Mesenchymal stem cell (in vitro differentiated cells and primary cell): ENCODE measurements at regions not wholly inside any gene's neighbourhood (a gene's known extent, or its start where the extent isn't known, plus 50 kb on each side); places are given as distances from the start of the nearest gene placed in this dataset.
"Not testable (repeated sequence)": the region's sequence is repeated elsewhere in the genome, so short reads cannot be mapped to it uniquely, and the experiment has no call there.

Source experiments
- DNase-seq: peaks from one replicate; pipeline ENCODE4 v3.0.0-alpha.2; 2013
- H2AFZ ChIP-seq: one replicate; pipeline ENCODE4 v1.6.1; 2013; ENCODE audit warnings: low read depth, mild to moderate bottlenecking, control low read depth, inconsistent platforms, low read length, moderate library complexity
- H2AK5ac ChIP-seq: 2 replicates; pipeline ENCODE4 v1.6.1; 2013; ENCODE audit warnings: low read length, moderate library complexity, mild to moderate bottlenecking, inconsistent platforms; ENCODE audit not compliant: severe bottlenecking
- H2BK120ac ChIP-seq: one replicate; pipeline ENCODE4 v1.6.1; 2013; ENCODE audit warnings: low read depth, mild to moderate bottlenecking, inconsistent platforms, low read length, moderate library complexity
- H2BK12ac ChIP-seq, 2 experiments: one replicate each; pipeline ENCODE4 v1.6.1; 2013; ENCODE audit warnings: inconsistent platforms in 2 of 2, low read length in 2 of 2, mild to moderate bottlenecking in 2 of 2, moderate library complexity in 2 of 2, control low read depth in 1 of 2
- H2BK15ac ChIP-seq: one replicate; pipeline ENCODE4 v1.6.1; 2013; ENCODE audit warnings: mild to moderate bottlenecking, low read depth, inconsistent platforms; ENCODE audit not compliant: poor library complexity, severe bottlenecking
- H2BK5ac ChIP-seq: 2 replicates; pipeline ENCODE4 v1.6.1; 2013; ENCODE audit warnings: low read depth, mild to moderate bottlenecking, low read length, control low read depth, inconsistent platforms; ENCODE audit not compliant: poor library complexity, severe bottlenecking
- H3K14ac ChIP-seq, 2 experiments: one replicate each; pipeline ENCODE4 v1.6.1; 2013; ENCODE audit warnings: inconsistent platforms in 2 of 2, low read length in 2 of 2, control low read depth in 1 of 2, mild to moderate bottlenecking in 1 of 2, moderate library complexity in 1 of 2
- H3K18ac ChIP-seq, 2 experiments: one replicate each; pipeline ENCODE4 v1.6.1; 2013; ENCODE audit warnings: inconsistent platforms in 2 of 2, low read length in 2 of 2, control low read depth in 1 of 2, low read depth in 1 of 2, mild to moderate bottlenecking in 1 of 2
- H3K23ac ChIP-seq, 2 experiments: one replicate each; pipeline ENCODE4 v1.6.1; 2013; ENCODE audit warnings: inconsistent platforms in 2 of 2, low read length in 2 of 2, mild to moderate bottlenecking in 2 of 2, moderate library complexity in 2 of 2, control low read depth in 1 of 2
- H3K27ac ChIP-seq: 2 replicates; pipeline ENCODE4 v1.5.1; 2013; ENCODE audit warnings: mild to moderate bottlenecking, moderate library complexity, low read length, control low read depth, inconsistent platforms; ENCODE audit not compliant: poor library complexity, severe bottlenecking
- H3K27me3 ChIP-seq, 2 experiments: 2 replicates each; pipeline versions ENCODE4 v1.6.1 to v1.7.0; 2013; ENCODE audit warnings: low read length in 2 of 2, mild to moderate bottlenecking in 2 of 2, moderate library complexity in 2 of 2, control low read depth in 1 of 2, inconsistent platforms in 1 of 2; ENCODE audit not compliant: control insufficient read depth in 1 of 2, insufficient read depth in 1 of 2
- H3K36me3 ChIP-seq, 2 experiments: 2 replicates each; pipeline versions ENCODE4 v1.6.1 to v1.7.0; 2013; ENCODE audit warnings: low read length in 2 of 2, control low read depth in 1 of 2, inconsistent platforms in 1 of 2, low read depth in 1 of 2, mild to moderate bottlenecking in 1 of 2; ENCODE audit not compliant: insufficient read depth in 2 of 2, control insufficient read depth in 1 of 2
- H3K4ac ChIP-seq, 2 experiments: one replicate each; pipeline ENCODE4 v1.6.1; 2013; ENCODE audit warnings: inconsistent platforms in 2 of 2, low read length in 2 of 2, mild to moderate bottlenecking in 2 of 2, moderate library complexity in 2 of 2, control low read depth in 1 of 2, low read depth in 1 of 2
- H3K4me1 ChIP-seq: 2 replicates; pipeline ENCODE4 v1.6.1; 2013; ENCODE audit warnings: low read depth, low read length, control low read depth; ENCODE audit not compliant: control insufficient read depth, insufficient read depth
- H3K4me2 ChIP-seq: 2 replicates; pipeline ENCODE4 v1.6.1; 2013; ENCODE audit warnings: low read length, mild to moderate bottlenecking, inconsistent platforms; ENCODE audit not compliant: poor library complexity, severe bottlenecking
- H3K4me3 ChIP-seq, 2 experiments: 2 replicates each; pipeline versions ENCODE4 v1.5.1 to v1.7.0; 2013; ENCODE audit warnings: low read length in 2 of 2, mild to moderate bottlenecking in 2 of 2, control low read depth in 1 of 2, low read depth in 1 of 2; ENCODE audit not compliant: insufficient read depth in 1 of 2
- H3K79me1 ChIP-seq: replicated peaks from 2 replicates; pipeline ENCODE4 v1.6.1; 2013; ENCODE audit warnings: mild to moderate bottlenecking, control low read depth, low read length, inconsistent platforms; ENCODE audit not compliant: poor library complexity, severe bottlenecking
- H3K9ac ChIP-seq: 2 replicates; pipeline ENCODE4 v1.7.0; 2013; ENCODE audit warnings: mild to moderate bottlenecking, low read length, moderate library complexity
- H3K9me3 ChIP-seq: 2 replicates; pipeline ENCODE4 v1.7.0; 2013; ENCODE audit warnings: mild to moderate bottlenecking, low read length; ENCODE audit not compliant: control insufficient read depth
- H4K8ac ChIP-seq: one replicate; pipeline ENCODE4 v1.6.1; 2013; ENCODE audit warnings: inconsistent platforms, mild to moderate bottlenecking, low read length, moderate library complexity
- H4K91ac ChIP-seq: one replicate; pipeline ENCODE4 v1.6.1; 2013; ENCODE audit warnings: mild to moderate bottlenecking, low read length, inconsistent platforms
- WGBS: methylation state at CpG from one replicate; pipeline ENCODE4 v1.1.7; 2013; ENCODE audit warnings: mixed read lengths; 5-methylcytosine and 5-hydroxymethylcytosine counted together

DNA sequence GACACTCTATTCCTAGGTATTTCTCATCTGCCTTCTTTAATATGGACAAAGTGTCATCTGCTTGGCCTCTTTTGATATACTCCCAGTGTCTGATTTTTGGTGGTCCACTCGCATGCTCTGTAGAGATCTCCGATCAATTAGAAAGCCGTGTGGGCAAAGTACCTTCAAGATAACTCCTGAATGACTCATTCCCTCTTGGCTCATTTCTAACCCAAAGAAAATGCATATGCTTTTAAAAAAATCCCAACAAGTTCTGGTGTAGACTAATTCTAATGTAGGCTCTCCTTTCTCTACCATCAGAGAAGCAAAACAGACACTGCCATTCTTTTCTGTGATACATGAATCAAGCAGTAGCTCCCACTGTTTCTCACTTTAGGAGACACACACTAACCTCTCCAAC, 714.9 kb upstream of the ADGRL3 start:
- Histone ChIP-seq H2BK15ac (no peak overlapping the region), H3K23ac (no peak overlapping the region), H3K18ac (no peak overlapping the region), H3K4me3 (no peak overlapping the region), H3K9me3 (no peaks in the 10 kb centered on the region), H2BK12ac (no peak overlapping the region), H3K4ac (no peak overlapping the region), H3K9ac (no peak overlapping the region), H3K27ac (no peak overlapping the region), H3K79me1 (no peaks in the 10 kb centered on the region), H3K14ac (no peak overlapping the region), H2AFZ (no peak overlapping the region), H4K91ac (no peak overlapping the region), H3K4me1 (no peaks in the 10 kb centered on the region), H3K27me3 (no peaks in the 10 kb centered on the region), H4K8ac (no peak overlapping the region), H2AK5ac (no peak overlapping the region), H2BK120ac (no peak overlapping the region), H2BK5ac (no peak overlapping the region), H3K36me3 (no peaks in the 10 kb centered on the region), H3K4me2 (no peak overlapping the region)
- DNase-seq: peak; percentile 20
- 15% methylated on average over 3 of the region's 3 CpGs for WGBS

DNA sequence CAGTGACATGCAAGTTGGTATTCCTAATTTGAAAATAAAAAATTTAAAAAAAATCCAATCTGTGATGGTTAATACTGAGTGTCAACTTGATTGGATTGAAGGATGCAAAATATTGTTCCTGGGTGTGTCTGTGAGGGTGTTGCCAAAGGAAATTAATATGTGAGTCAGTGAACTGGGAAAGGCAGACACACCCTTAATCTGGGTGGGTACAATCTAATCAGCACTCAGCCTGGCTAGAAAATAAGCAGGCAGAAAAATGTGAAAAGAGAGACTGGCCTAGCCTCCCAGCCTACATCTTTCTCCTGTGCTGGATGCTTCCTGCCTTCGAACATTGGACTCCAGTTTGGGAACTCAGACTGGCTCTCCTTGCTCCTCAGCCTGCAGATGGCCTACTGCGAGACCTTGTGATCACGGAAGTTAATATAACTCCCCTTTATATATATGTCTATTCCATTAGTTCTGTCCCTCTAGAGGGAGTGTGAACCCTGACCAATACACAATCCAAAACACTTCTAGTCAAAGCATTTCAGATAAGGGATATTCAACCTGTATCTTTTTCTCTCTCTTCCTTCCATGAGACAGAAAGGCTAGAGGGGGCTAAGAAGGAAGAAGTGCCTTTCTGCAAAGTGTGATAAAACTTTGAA, 712.9 kb upstream of the ADGRL3 start:
- not testable (repeated sequence) for H3K27me3 ChIP-seq, H3K18ac ChIP-seq, H3K4me2 ChIP-seq

DNA sequence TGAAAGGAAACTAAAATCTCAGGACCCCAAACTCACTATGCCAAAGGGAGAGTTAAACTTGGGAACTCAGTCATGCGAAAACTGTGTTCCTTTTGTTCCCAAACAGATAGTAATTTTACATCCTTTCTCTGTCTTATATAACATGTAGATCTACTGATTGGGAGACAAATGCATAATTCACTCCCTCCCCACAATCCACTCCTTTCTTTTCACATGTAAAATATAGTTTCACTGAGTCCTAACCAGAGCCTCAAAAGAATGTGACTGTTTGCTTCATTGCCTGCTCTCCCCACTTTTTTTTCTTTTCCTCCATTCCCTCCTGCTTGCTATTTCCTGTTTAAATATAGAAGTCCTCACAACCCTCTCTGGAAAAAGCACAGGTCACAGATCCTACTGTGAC, 699.3 kb upstream of the ADGRL3 start:
- no peaks in the 10 kb centered on the region for H3K27me3 ChIP-seq
- 92% methylated on average over 1 of the region's 1 CpG for WGBS

More for the DNA sequence above, 712.9 kb upstream of the ADGRL3 start:
- H3K14ac ChIP-seq, H2AFZ ChIP-seq, H4K91ac ChIP-seq, H3K9me3 ChIP-seq, H2BK120ac ChIP-seq, H3K9ac ChIP-seq, H2BK5ac ChIP-seq, H2AK5ac ChIP-seq, H3K36me3 ChIP-seq, H3K4ac ChIP-seq, H3K27ac ChIP-seq, H3K4me3 ChIP-seq, H3K23ac ChIP-seq, H3K4me1 ChIP-seq, H2BK12ac ChIP-seq, DNase-seq, H4K8ac ChIP-seq, H2BK15ac ChIP-seq, H3K79me1 ChIP-seq: not testable (repeated sequence)
- 95% methylated on average over 3 of the region's 3 CpGs for WGBS

DNA sequence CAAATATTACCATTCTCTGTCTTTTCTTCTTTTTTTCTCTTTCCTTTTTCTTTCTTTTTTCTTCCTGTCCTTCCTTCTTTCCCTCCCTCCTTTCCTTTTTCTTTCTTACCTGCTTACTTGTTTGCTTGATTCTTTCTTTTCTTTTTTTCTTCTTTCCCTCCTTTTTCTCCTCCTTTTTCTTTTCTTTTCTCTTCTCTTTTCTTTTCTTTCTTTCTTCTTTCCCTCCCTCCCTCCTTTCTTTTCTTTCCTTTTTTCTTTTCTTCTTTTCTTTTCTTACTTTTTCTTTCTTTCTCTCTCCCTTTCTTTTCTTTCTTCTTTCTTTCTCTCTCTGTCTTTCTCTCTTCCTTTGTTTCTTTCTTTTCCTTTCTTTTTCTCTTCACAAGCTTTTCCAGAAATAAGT, 697.4 kb upstream of the ADGRL3 start:
- Histone ChIP-seq H2BK15ac (no peak overlapping the region), H2BK5ac (no peak overlapping the region), H3K4me3 (no peak overlapping the region), H3K4me2 (no peak overlapping the region), H3K27ac (no peak overlapping the region), H2AK5ac (no peak overlapping the region), H3K27me3 (no peaks in the 10 kb centered on the region), H4K91ac (no peak overlapping the region), H2BK120ac (no peak overlapping the region), H3K36me3 (no peaks in the 10 kb centered on the region), H2AFZ (no peak overlapping the region), H3K23ac (no peak overlapping the region), H3K4me1 (no peaks in the 10 kb centered on the region), H3K14ac (no peak overlapping the region), H2BK12ac (no peak overlapping the region), H3K4ac (no peak overlapping the region), H4K8ac (no peak overlapping the region), H3K9me3 (no peaks in the 10 kb centered on the region), H3K18ac (no peak overlapping the region), H3K79me1 (no peaks in the 10 kb centered on the region), H3K9ac (no peak overlapping the region)
- no peak for DNase-seq

More for the DNA sequence above, 699.3 kb upstream of the ADGRL3 start:
- Histone ChIP-seq H2BK5ac (no peak overlapping the region), H3K18ac (no peak overlapping the region), H3K4me2 (no peak overlapping the region), H3K79me1 (no peaks in the 10 kb centered on the region), H3K4me1 (no peaks in the 10 kb centered on the region), H3K27ac (no peak overlapping the region), H3K36me3 (no peaks in the 10 kb centered on the region), H3K9me3 (no peaks in the 10 kb centered on the region), H3K14ac (no peak overlapping the region), H3K4ac (no peak overlapping the region), H2BK12ac (no peak overlapping the region), H2AK5ac (no peak overlapping the region), H4K8ac (no peak overlapping the region), H2BK15ac (no peak overlapping the region), H2BK120ac (no peak overlapping the region), H2AFZ (no peak overlapping the region), H3K4me3 (no peak overlapping the region), H3K23ac (no peak overlapping the region), H3K9ac (no peak overlapping the region), H4K91ac (no peak overlapping the region)
- peak; percentile 2 for DNase-seq
